ENCODE measurements at regions not wholly inside any gene's neighbourhood (a gene's known extent, or its start where the extent isn't known, plus 50 kb on each side); places are given as distances from the start of the nearest gene placed in this dataset.

DNA sequence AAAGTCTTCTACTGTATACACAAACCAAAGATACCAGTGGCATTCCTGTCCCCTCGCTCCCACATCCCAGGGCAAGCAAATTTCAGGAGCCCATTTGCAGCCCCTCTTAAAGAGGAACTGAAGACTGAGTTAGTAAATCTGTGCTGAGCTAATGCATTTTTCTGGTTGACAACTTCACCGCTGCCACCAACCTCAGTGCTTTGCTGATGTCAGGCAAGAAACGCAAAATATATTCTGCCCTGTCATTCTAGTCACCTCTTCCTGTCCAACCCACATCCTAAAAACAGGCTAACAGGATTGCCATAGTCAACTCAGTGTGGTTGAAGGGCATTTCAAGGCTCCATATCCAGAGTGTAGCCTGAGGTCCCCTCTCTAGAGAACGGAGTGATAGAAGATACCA, 59.4 kb upstream of the FICD start:
- no peaks in the 10 kb centered on the region for H3K4me1 ChIP-seq
- no peaks in the 10 kb centered on the region for H3K9me3 ChIP-seq
- no peak overlapping the region for H3K27ac ChIP-seq
- H3K4me3 ChIP-seq, result no peak overlapping the region
- no peaks in the 10 kb centered on the region for H3K27me3 ChIP-seq
- TF ChIP-seq, protein P1, sequence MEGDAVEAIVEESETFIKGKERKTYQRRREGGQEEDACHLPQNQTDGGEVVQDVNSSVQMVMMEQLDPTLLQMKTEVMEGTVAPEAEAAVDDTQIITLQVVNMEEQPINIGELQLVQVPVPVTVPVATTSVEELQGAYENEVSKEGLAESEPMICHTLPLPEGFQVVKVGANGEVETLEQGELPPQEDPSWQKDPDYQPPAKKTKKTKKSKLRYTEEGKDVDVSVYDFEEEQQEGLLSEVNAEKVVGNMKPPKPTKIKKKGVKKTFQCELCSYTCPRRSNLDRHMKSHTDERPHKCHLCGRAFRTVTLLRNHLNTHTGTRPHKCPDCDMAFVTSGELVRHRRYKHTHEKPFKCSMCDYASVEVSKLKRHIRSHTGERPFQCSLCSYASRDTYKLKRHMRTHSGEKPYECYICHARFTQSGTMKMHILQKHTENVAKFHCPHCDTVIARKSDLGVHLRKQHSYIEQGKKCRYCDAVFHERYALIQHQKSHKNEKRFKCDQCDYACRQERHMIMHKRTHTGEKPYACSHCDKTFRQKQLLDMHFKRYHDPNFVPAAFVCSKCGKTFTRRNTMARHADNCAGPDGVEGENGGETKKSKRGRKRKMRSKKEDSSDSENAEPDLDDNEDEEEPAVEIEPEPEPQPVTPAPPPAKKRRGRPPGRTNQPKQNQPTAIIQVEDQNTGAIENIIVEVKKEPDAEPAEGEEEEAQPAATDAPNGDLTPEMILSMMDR (IDR thresholded peaks at IDR 0.05), result no peak
- no peak for ATAC-seq
- intact Hi-C loops (cut with DNase I), result no loop called here
- no peaks in the 10 kb centered on the region for H3K36me3 ChIP-seq
- DNase-seq, result no peak

DNA sequence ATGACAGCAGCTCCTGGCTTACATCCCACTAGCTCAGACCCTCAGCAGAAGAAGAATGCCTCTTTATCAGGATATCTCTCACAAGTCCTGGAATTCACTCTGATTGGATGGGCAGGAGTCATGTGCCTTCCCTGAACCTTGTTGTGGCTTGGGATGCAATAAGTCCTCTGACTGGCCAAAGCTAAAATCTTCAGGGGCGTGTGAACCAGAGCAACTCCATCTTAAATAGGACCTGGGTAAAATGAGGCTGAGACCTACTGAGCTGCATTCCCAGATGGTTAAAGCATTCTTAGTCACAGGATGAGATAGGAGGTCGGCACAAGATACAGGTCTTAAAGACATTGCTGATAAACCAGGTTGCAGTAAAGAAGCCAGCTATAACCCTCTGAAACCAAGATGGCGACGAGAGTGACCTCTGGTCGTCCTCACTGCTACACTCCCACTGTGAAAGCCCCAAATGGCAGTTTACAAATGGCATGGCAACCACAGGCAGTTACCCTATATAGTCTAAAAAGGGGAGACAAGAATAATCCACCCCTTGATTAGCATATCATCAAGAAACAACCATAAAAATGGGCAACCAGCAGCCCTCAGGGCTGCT, 60.4 kb upstream of the FICD start:
- Histone ChIP-seq H3K36me3 (no peaks in the 10 kb centered on the region), H3K27me3 (no peaks in the 10 kb centered on the region), H3K27ac (no peak overlapping the region), H3K4me1 (no peaks in the 10 kb centered on the region), H3K9me3 (no peaks in the 10 kb centered on the region), H3K4me3 (no peak overlapping the region)
- ATAC-seq, result no peak
- intact Hi-C loops (cut with DNase I), result no loop called here
- TF ChIP-seq, protein P1 (IDR thresholded peaks at IDR 0.05), result no peak
- no peak for DNase-seq

GRCh38 chr12:108449478-108449877, 65.6 kb upstream of the FICD start:
- H3K27me3 ChIP-seq, result peaks cover 6% of the 10 kb centered on the region
- TF ChIP-seq, protein P1 (IDR thresholded peaks at IDR 0.05), result no peak
- H3K36me3 ChIP-seq, result no peaks in the 10 kb centered on the region
- H3K4me1 ChIP-seq, result peaks cover 18% of the 10 kb centered on the region
- no peak for DNase-seq
- no peak overlapping the region for H3K4me3 ChIP-seq
- ATAC-seq, result no peak
- intact Hi-C loops (cut with DNase I), result no loop called here
- no peak overlapping the region for H3K27ac ChIP-seq
- H3K9me3 ChIP-seq, result no peaks in the 10 kb centered on the region

GRCh38 chr12:108448246-108448645, 66.8 kb upstream of the FICD start:
- intact Hi-C loops (cut with DNase I), result no loop called here
- no peak for ATAC-seq

GRCh38 chr12:108447168-108447832, 67.8 kb upstream of the FICD start:
- TF ChIP-seq, protein P1 (IDR thresholded peaks at IDR 0.05), result no peak
- Histone ChIP-seq H3K27me3 (peaks cover 6% of the 10 kb centered on the region), H3K27ac (peak overlapping the region; percentile 44), H3K9me3 (no peaks in the 10 kb centered on the region), H3K4me3 (no peak overlapping the region), H3K36me3 (no peaks in the 10 kb centered on the region), H3K4me1 (peaks cover 22% of the 10 kb centered on the region)
- ATAC-seq, result no peak
- DNase-seq, result no peak
- intact Hi-C loops (cut with DNase I), result no loop called here

More at GRCh38 chr12:108448246-108448645, 66.8 kb upstream of the FICD start:
- DNase-seq, result no peak
- Histone ChIP-seq H3K4me3 (no peak overlapping the region), H3K36me3 (no peaks in the 10 kb centered on the region), H3K27ac (no peak overlapping the region), H3K4me1 (peaks cover 18% of the 10 kb centered on the region), H3K9me3 (no peaks in the 10 kb centered on the region), H3K27me3 (peaks cover 6% of the 10 kb centered on the region)
- TF ChIP-seq, protein P1 (IDR thresholded peaks at IDR 0.05), result no peak

All from upper lobe of right lung (tissue), 1 donor.